AG10803 (cell line): ENCODE measurements at regions not wholly inside any gene's neighbourhood (a gene's known extent, or its start where the extent isn't known, plus 50 kb on each side); places are given as distances from the start of the nearest gene placed in this dataset.

ENCODE experiments used
- DNase-seq: peaks from one replicate; pipeline ENCODE4 v3.0.0; 2010; ENCODE audit warnings: low read depth
- H3K4me3 ChIP-seq: 2 replicates; pipeline ENCODE4 v1.5.1; 2011; ENCODE audit warnings: mild to moderate bottlenecking, low read length, control low read depth
- TF ChIP-seq, protein P1 (sequence below): conservative IDR thresholded peaks from 2 replicates; pipeline ENCODE4 v1.5.1; 2011; ENCODE audit warnings: mild to moderate bottlenecking, low read length, control low read depth, inconsistent platforms

DNA sequence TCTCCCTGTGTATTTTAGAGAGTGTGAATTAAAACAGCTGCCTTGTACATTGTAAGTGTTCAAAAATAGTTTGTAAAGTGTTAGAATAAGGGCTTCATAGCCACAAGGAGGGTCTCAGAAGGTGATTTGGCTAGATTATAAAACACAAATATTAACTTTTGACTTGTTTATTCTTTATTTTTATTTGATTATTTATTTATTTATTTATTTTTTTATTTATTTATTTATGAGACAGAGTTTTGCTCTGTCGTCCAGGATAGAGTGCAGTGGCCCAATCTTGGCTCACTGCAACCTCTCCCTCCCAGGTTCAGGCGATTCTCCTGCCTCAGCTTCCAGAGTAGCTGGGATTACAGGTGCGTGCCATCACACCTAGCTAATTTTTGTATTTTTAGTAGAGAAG lies 111.5 kb upstream of the RBFOX1 start:
- no peak overlapping the region for H3K4me3 ChIP-seq
- no peak for DNase-seq
- TF ChIP-seq, protein P1, sequence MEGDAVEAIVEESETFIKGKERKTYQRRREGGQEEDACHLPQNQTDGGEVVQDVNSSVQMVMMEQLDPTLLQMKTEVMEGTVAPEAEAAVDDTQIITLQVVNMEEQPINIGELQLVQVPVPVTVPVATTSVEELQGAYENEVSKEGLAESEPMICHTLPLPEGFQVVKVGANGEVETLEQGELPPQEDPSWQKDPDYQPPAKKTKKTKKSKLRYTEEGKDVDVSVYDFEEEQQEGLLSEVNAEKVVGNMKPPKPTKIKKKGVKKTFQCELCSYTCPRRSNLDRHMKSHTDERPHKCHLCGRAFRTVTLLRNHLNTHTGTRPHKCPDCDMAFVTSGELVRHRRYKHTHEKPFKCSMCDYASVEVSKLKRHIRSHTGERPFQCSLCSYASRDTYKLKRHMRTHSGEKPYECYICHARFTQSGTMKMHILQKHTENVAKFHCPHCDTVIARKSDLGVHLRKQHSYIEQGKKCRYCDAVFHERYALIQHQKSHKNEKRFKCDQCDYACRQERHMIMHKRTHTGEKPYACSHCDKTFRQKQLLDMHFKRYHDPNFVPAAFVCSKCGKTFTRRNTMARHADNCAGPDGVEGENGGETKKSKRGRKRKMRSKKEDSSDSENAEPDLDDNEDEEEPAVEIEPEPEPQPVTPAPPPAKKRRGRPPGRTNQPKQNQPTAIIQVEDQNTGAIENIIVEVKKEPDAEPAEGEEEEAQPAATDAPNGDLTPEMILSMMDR = no peak

DNA sequence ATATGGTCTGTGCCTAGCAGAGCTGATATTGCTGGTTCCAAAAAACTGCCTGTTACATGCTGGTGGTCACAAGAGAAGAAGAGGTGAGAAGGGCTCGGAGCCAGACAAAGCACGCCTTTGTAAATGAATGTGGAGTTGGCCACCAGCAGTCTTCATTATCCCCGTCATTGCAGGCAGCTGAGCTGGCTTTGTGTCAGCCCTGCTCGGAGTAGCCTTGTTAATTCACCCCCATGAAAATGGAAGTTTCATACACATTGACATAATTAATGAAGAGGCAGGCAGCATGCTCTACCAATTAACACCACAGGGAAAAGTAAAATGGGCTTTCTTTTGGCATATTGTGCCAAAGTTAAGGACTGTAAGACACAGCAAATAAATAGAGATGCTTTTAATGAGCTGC lies 113.7 kb upstream of the RBFOX1 start:
- no peak overlapping the region for H3K4me3 ChIP-seq
- no peak for DNase-seq
- TF ChIP-seq, protein P1 = no peak

DNA sequence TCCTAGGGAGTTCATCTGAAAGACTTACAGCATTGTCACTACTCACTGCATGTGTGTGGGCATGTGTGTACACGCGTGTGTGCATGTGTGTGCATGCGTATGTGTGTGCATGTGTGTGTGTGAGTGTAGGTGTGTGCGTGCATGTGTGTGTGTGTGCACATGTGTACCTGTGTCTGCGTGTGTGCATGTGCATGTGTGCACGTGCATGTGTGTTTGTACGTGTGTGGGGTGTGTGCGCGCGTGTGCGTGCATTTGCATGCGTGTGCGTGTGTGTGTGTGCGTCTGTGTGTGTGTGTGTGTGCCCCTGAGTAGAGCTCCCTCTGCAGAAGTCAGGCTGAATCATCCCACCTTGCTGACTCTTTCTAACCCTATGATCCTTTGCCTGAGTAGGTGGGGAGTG lies 114.8 kb upstream of the RBFOX1 start:
- no peak overlapping the region for H3K4me3 ChIP-seq
- TF ChIP-seq, protein P1 = no peak
- DNase-seq = no peak

DNA sequence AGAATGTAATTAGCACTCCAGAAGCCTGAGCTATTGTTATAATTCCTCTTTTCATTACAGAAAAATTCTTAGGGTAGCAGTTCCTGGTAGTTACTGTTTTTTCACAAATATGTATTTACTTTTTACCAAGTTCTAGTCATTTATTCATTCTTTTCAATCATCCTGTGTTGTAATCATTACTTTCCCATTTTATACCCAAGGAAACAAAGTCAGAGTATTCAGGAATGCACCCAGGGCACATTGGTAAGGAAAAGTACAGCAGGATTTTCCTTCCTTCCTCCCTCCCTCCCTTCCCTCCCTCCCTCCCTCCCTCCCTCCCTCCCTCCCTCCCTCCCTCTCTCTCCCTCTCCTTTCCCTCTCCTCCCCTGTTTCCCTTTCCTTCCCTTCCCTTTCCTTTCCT lies 115.9 kb upstream of the RBFOX1 start:
- H3K4me3 ChIP-seq = no peak overlapping the region
- TF ChIP-seq, protein P1 = no peak
- DNase-seq = no peak

DNA sequence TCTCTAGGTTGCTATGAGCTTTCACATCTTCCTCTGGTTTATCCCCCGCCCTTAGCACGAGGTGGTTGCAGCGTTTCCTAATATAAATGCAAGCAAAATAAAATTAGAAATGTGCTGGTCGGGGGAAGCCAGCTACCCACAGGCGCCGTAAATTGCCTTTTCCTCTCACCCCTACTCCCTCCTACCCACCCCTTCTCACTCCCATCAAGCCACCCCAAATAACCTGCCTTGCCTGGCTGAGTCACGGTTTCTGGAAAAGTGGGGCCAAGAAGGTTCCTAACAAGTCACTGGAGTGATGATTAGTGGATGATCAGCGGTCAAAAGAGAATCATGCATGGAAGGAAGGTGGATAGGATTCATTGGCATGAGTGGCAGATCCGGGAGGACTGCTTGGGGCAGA lies 120.9 kb upstream of the RBFOX1 start:
- no peak overlapping the region for H3K4me3 ChIP-seq
- no peak for DNase-seq
- TF ChIP-seq, protein P1 = no peak

DNA sequence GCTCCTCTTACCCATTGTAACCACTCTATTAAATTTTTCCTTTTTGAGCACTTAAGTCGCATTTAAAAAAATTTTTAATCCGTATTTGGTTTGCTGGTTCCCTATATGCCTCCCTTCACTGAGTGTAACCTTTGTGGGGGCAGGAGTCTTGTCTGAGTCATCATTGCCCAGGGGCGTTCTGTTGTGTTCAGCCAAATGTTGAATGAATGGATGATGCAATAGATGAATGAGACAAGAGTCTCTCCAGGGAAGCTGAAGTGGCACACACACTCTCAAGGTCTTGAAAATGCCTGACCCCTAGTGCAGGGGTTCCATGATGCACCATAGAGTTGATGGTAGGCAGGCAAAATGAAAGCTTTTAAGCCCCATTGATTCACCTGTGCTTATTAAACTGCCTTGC lies 123.0 kb upstream of the RBFOX1 start:
- H3K4me3 ChIP-seq = no peak overlapping the region
- TF ChIP-seq, protein P1 = no peak
- DNase-seq = no peak

DNA sequence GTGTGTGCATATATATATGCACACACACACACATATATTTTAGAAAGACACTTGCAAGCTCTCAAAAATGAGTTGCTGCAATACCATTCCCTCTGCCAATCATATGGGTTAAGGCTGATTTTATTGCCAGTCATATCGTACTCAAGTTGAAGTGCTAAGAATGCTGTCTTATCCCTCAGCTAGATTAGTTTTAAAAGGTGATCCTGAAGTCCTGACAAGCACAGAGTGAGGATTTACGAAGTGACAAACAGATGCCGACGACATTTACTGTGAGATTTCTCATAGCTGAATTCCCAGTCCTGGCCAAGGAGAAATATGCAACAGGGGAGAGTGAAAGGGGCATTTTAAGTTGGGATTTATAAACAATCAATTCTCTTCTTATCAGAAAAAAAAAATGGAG lies 126.2 kb upstream of the RBFOX1 start:
- no peak overlapping the region for H3K4me3 ChIP-seq

More for the DNA sequence above, 126.2 kb upstream of the RBFOX1 start:
- DNase-seq = no peak
- TF ChIP-seq, protein P1 = no peak
